ENCODE measurements at regions not wholly inside any gene's neighbourhood (a gene's known extent, or its start where the extent isn't known, plus 50 kb on each side); places are given as distances from the start of the nearest gene placed in this dataset.

- TF ChIP-seq CTCF (conservative IDR thresholded peaks at IDR 0.05 in 1 of 2, IDR thresholded peaks at IDR 0.05 in 1 of 2; ENCODE audit: low read depth in 1 of 2, low read length in 2 of 2) (no peak), EZH2 (IDR thresholded peaks at IDR 0.05; ENCODE audit: low read length, missing control alignments) (no peak)
Measured at GRCh38 chr5:35364350-35364749, 134.1 kb upstream of the PRLR start.

Measured in fibroblast of lung (primary cell).